Limb (tissue), 2 donors: ENCODE measurements at regions not wholly inside any gene's neighbourhood (a gene's known extent, or its start where the extent isn't known, plus 50 kb on each side); places are given as distances from the start of the nearest gene placed in this dataset.
"Not testable (repeated sequence)": the region's sequence is repeated elsewhere in the genome, so short reads cannot be mapped to it uniquely, and the experiment has no call there.

Source experiments
- DNase-seq, 2 donors: peaks; one replicate each; pipeline ENCODE4 v3.0.0-alpha.2; 2016; ENCODE audit errors: extremely low spot score in 2 of 2

DNA sequence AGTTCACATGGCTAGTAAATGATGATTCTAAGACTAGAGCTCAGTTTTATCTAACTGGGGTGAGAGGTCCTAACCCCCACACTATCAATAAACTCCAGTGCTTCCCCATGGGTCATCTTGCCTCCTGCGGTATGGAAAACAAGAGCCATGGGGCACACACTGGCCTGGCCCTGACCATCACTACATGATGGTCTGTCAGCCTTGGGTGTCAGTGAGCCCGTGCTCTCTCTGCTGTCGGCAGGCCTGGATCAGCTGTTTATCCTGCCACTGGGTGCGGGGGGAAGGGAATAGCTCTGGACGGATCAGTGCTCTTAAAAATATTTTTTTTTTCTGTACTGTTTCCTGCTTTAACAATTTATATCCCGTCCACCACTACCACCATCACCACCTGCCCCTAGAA, 255.0 kb upstream of the ADGRL2 start:
- no peak for DNase-seq

DNA sequence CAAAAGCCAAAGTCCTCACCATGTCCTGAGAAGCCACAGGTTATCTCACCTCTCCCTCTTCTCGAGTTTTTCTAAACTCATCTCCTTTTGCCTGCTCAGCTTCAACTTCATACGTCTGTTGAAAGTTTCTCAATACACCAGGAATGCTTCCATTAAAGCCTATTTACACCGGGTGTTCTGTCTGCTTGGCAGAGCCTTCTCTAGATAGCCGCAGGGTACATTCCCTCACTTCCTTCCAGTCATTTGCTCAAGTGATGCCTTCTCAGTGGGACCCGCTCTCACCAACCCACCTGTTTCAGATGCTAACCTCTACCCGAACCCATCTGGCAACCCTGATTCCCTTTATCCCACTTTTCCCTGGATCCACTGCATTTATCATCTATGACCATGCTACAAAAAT, 257.0 kb upstream of the ADGRL2 start:
- DNase-seq, result no peak

DNA sequence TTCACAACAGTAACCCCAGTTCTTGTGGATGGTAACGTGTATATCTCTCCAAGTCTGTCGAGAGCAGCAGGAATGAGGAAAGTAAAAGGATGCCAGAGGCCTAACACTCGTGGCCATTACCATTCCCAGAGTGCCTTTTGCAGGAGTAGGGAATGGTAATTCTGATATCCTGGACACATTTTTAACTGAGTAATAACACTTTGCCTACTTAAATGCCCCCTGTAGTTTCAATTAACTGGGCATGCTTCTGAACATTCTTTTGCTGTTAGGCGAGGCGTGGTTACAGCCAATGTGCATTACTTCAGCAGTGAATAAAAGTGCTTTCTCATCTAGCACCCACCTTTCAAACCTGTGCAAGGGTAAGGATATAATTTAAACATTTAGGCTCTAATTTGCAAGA, 258.5 kb upstream of the ADGRL2 start:
- DNase-seq, result no peak

DNA sequence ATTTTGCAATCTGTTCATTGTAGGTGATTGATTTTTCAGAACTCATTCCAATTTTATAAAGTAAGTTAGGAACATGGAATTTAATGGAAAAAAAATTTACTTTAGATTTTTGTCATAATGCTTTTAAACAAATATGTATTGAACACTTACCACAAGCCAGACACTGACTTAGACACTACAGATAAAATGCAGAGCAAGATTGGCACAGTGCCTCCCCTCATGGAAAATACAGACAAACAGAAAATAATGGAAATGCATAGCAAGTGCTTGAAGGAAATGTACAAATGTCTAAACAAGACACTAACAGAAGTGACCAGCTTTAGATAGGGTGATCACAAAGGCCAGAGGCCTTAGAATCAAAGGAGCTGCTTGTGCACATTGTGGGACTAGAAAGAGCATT, 260.5 kb upstream of the ADGRL2 start:
- DNase-seq, result no peak

DNA sequence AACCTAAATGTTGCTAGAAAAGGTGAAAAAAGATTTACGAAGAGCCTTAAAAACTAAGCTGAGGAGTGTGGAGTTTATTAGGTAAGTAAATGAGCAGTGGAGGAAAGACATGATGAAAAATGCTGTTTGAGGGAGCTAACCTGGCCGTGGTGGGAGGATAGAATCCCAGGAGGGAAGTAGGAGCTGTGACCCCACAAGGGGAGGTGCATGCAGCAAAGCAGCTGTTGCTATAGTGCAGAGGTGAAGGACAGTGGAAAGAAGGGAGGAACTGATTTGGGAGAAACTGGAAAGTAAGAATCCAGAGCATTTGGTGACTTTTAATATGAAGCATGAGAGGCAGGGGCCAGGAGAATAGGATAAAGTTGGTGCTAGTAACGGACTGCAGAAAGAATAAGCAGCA, 271.7 kb upstream of the ADGRL2 start:
- no peak for DNase-seq

DNA sequence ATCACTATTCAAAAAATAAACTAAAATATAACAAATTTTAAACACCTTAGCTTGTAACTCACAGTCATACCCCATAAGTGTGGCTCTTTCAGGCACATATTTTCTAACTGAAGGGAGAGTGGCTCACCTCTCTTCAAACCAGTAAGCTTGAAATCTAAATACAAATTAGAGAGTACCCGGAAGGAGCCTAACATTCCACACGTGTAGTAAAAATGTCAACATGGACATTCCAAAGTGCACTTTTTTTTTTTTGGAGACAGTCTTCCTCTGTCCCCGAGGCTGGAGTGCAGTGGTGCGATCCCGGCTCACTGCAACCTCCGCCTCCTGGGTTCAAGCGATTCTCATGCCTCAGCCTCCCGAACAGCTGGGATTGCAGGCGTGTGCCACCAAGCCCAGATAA, 275.6 kb upstream of the ADGRL2 start:
- no peak for DNase-seq

DNA sequence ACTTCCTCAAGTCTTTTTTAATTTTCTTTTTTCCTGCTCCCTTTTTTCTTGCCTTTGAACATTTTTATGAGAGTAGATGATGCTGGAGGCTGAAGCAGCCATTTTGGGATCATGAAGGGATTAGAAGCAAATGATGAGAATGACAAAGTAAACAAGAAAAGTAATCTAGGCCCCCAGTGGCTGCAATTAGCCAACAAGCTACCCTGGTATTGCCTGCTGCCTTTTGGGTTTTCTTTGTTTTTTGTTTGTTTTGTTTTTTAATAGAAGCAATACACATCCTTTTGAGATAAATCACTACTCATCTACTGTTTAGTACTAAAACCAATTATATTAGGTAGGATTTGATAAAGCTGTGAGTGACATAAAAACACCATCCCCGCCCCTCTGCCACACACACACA, 280.7 kb upstream of the ADGRL2 start:
- DNase-seq, result no peak

DNA sequence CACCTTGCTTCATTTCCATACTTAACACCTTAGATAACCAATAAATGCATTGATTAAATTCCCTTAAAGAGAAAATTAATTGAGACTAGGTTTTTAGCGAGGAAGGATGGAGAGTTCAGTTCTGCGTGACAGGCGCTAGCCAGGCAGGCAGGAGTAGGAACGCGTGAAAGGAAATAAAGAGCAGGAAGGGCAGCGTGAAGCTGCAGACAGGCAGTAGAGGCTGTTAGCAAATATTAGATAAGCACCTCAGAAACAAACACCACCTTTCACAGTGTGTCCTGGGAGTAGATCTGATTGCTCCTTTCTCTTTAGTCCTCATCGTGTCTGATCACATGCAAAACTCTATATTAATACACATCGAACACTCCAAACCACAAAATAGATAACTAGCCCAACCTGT, 282.7 kb upstream of the ADGRL2 start:
- no peak for DNase-seq

DNA sequence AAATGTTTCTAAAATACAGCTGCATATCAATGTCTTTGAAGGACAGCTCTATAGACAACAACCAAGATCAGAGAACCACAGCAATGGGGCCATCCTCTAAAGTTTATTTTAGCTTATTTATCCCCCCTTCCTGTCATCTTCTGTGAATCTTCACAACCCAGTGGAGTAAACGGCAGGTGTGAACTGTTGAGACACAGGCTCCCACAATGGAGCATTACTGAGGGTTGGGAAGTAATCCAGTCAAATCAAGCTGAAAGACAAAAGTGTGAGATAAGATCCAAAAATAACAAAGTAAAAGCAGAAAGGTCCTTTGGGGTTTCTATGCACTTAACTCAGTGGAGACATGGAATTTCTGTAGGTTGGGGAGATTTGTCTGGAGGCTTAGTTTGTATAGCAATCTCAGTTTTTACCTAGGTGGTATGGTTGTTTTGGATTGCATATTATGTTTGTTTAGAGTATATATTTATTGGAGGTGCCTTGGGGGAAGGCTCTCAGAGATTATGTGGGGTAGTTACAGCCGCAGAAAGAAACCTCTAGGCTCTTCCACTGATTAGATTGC, 286.9 kb upstream of the ADGRL2 start:
- no peak for DNase-seq

DNA sequence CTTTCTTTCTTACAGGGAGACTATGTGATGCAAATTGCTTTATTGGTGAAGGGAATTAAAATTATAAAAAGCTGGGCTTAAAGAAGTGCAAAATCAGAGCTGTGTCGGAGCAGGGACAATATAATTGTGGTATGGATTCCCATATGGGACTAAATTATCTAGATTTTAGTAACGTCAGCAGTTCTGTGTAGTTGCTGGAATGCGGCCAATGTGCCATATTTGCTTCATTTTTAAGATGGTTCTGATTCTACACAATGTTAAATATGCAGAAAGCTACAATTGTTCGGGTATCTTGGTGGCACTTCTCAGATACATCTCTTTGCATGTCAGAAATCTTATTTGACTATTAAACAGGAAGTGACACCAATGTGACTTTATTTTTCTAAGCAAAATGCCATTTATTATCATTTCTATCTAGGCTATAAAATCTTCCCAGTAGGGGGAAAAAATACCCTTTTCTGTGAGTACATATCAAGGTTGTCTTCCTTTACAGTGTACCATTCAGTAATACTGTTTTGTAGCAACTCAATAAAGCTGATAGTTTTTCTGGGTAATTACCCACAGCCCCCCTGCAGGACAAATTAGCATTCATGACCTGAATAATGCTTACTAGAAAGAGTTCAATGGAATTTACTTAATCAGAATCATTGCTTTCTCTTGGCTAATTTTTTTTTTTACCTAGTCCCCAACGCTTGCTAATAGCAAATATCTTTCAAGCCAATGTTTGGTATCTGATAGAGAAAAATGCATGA, 288.3 kb upstream of the ADGRL2 start:
- DNase-seq, result no peak

DNA sequence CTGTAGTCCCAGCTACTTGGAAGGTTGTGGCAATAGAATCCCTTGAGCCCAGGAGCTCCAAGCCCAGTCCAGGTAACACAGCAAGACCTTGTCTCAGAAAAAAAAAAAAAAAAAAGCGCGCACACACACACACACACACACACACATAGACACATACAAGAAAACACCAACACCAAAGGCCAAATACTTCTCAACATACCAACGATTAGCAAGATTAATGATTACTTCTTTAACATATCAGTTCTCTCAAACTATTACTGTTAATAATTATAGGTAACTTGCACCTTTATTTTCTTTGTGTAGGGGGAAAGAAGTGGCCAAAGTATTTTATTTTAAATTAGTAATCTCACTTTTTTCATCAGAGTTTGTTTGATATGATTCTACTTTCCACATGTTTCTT, 289.5 kb upstream of the ADGRL2 start:
- DNase-seq, result no peak

DNA sequence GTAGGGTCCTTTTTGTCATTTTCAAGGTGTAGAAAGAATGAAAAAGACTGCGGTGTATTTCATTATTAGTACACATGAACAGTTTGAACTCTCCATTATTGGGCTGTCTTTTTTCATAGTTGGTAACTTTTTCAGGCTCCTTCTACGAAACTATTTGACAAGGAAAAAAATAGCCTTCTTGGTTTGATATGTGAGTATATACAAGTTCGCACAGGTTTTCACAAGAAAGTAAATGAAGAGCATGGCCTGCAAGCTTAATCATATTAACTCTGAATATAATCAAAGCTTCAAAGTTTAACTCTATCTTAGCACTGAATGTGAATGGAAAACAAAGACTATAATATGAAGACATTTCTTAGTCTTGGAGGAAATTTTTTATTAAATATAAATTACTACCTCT, 290.0 kb upstream of the ADGRL2 start:
- DNase-seq, result no peak

DNA sequence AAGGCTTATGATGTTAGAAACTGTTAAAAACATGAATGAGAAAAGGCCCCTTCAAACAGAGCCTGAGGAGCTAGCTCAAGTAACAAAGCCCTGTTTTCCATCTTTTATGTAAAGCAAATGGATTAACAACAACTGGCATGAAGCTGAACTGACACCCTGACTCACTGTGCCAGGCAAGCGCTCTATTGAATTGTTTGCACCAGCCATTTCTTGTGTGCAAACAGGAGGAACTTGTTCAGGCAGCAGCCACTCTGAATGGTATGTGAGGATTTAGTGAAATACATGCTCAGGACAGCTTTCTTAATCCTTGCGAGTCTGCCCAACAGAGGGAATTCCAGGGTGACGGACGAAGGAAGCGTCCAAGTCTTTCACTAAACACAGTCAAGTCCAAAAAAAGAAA, 291.1 kb upstream of the ADGRL2 start:
- peak in 1 of 2 donors; percentile 34 for DNase-seq

DNA sequence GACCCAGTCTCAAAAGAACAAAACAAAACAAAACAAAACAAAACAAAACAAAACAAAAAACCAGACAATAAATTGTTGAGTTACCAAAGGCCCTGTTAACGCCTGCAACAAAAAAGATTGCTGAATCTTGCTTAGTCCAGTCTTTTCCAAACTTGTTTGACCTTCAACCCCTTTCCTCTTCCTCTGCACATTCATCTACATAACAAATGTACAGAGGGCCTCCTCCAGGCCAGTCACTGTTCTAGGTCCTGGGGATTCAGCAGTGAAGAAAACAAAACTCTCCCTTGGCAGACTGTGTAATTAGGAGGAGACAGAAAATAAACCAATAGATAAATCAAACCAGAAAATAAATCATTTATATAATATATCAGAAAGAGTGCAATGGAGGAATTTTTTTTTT, 294.0 kb upstream of the ADGRL2 start:
- no peak for DNase-seq

DNA sequence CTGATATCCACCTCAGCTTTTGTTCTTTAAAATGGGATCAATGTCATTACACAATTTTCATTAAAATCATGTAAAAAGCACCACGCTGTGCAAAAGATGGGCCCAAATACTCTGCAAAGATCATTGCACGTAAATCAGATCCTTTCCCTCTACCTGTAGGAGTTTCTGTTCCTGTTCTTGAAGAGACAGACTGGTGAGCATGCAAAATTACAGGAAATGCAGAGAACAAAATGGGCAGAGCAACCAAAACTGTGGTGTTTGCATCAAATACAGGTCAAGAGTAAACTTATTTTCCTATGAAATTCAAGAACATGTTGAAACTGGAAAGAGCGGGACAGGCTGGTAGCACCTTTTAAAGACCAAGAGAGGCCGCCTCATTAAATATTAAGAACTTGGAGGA, 294.9 kb upstream of the ADGRL2 start:
- no peak for DNase-seq

DNA sequence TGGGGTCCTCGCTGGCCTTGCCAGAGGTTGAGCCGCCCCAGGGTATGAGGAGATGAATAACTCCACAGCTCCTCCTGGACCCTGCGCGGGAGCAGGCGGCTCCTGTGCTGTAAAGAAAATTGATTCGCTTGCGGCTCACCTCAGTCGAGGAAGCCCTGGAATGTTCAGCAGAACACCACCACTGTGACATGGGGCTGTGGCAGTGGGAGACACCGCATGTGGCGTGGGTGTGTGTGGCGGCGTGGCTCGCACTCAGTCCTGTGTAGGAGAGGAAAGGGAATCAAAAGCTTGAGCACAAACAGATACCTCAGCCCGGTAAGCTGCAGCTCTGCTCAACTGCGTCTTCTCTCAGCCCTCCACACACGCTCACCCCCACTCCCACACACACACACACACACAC, 295.9 kb upstream of the ADGRL2 start:
- not testable (repeated sequence) for DNase-seq

DNA sequence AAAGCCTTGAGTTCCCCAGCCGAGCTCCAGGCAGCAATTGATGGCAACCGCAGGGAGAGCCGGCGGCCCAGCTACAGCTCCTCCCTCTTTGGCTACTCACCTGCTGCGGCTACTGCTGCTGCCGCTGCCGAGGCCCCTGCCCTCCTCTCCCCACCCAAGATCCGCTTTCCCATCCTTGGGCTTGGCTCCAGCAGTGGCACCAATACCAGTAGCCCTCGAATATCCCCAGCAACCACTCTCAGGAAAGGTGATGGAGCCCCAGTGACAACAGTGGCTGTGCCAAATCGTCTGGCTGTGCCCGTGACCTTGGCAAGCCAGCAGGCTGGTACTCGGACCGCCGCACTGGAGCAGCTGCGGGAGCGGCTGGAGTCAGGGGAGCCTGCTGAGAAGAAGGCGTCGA, 298.0 kb upstream of the ADGRL2 start:
- DNase-seq, result not testable (repeated sequence)

DNA sequence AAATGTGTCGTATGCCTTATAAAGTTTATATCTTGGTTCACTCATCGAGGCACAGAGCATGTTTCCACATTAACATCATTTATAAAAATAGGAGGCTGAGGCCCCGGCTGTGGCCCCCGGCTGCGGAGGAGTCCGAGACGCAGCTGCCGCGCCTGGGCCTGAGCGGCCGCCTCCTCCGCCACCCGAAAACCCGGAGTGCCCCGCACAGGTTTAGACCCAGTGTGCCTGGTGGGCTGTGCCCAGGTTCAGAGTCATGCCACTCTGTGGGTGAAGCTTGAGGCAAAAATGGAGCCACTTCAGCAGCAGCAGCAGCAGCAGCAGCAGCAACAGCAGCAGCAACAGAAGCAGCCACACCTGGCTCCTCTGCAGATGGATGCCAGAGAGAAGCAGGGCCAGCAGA, 299.2 kb upstream of the ADGRL2 start:
- DNase-seq, result not testable (repeated sequence)

DNA sequence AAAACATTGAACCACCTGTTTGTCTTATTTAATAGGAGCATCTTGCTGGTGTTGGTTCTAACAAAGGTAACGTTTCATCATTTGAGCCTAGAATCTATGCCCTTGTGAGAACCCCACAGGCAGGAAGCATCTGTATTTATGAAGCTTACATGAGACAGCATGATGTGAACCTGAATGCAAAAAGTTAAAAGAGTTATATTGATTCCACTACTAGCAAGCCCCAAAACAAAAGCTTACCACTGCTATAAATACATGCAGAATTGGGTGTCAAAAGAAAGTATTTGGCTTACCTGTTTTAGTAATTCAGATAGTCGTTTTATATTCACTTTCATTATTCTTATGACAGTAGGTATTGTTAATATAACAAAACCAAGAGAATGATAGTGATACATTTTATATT, 301.2 kb upstream of the ADGRL2 start:
- DNase-seq, result no peak

DNA sequence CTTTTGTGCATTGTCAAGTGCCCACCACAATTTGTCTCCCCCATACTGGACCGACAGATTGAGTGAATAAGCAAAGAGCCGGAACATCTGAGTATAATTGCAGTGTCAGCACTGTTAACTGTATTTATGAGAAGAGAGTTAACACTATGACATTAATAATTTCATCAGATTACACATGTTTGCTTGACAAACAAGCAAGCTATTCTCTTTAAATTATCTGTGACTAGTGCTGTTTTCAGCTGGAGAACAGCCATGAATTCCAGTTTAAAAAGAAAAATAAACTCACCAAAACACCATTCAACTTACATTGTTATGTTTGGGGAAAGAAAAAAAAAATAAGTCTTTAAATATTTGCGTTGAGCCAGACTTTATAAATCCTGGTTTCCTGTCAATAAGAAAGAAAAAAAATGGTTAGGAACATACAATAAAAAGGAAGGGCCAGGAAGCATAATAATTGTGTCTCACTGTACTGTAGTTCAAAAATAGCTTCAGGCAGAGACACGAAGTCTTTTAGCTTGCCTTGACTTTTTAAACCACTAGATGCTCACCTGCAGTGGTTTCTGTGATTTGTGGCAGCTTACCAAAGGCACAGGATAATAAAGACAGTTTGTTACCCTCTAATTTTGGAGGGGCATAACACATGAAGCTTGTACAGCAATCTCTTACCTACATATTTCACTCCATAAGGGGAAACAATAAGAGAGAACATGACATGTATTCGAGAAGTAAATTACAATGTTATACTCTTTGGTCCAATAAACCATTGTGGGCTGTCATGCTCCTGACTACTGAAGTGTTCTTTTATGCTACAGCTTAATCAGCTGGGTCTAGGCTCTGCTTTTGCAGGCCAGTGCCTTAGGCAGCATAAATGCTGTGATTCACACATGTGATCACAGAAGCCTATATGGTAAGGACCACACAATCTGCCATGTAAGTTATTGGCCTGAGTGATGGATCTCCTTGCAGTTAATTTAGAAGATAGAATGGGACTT, 302.0 kb upstream of the ADGRL2 start:
- no peak for DNase-seq

DNA sequence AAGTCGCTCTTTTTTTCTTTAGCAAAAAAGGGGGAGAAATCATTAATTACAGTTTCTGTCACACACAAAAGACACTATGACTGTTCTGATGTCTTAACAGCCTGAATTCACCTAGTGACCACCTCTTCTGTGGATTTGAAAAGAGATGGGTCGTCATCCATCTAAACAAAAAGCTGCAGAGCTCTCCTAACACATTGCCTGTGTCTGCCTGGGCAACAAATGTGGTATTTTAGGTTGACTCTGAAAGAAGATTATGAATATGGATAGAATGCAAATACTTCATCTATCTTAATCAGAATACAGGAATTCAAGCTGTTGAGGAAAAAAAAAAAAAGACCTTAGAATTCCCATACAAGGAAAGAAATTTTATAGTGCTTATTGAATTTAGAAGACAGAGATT, 304.4 kb upstream of the ADGRL2 start:
- DNase-seq, result no peak

DNA sequence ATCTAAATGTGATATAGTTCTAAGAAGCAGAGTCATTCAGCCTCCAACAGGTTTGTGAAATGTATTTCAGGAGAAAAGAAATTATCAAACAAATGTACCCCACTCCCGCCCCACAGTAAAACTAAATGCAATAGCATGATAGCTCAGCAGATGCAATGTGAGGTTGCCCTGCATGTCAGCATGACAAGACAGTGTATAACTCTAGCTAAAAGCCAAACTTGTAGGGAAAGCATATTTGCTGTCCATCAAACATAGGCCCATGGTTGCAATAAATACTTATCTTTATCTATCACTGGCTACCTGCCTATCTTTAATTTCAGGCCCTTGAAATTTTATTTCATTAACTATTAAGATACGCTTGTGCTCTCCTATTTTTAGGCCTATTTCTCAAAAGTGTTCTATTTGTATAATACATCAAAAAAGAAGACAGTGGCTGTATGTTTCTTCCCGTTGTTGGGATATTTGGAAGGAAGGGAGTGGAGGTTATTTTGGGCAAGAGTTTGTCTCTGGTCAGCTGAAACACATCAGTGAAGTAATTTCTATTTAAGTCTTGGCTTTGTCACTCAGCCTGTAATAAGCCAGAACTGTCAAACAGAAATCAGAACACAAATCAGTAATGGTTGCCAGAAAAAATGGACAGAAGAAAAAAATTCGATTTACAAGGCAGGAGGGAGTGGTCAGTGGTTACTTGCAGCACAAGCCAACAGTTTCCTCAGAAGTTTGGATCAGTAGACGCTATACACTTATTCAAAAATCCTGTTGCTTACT, 307.4 kb upstream of the ADGRL2 start:
- no peak for DNase-seq
